CD4-positive, alpha-beta T cell treated with Interferon alpha-2 for 1 hour (primary cell): ENCODE measurements at regions not wholly inside any gene's neighbourhood (a gene's known extent, or its start where the extent isn't known, plus 50 kb on each side); places are given as distances from the start of the nearest gene placed in this dataset.

Source experiments
- DNase-seq, 2 donors: peaks; one replicate each; pipeline ENCODE4 v3.0.0-alpha.2; 2020 to 2022

GRCh38 chr3:71890356-71890931 is 105.5 kb upstream of the PROK2 start:
- DNase-seq = no peak

GRCh38 chr3:71887256-71887655 is 102.3 kb upstream of the PROK2 start:
- DNase-seq = no peak

GRCh38 chr3:71885006-71885405 is 100.1 kb upstream of the PROK2 start:
- no peak for DNase-seq

- no peak for DNase-seq
Observed at GRCh38 chr3:71881732-71882131, 96.8 kb upstream of the PROK2 start.

- no peak for DNase-seq
Observed at GRCh38 chr3:71881041-71881440, 96.1 kb upstream of the PROK2 start.

GRCh38 chr3:71879089-71879488 is 94.1 kb upstream of the PROK2 start:
- no peak for DNase-seq

- DNase-seq = no peak
Observed at GRCh38 chr3:71876135-71877105, 91.5 kb upstream of the PROK2 start.

- peak; percentile 77 for DNase-seq
Observed at GRCh38 chr3:71875461-71875947, 90.6 kb upstream of the PROK2 start.

GRCh38 chr3:71874618-71875017 is 89.7 kb upstream of the PROK2 start:
- no peak for DNase-seq

GRCh38 chr3:71873093-71873611 is 88.2 kb upstream of the PROK2 start:
- DNase-seq = no peak

- DNase-seq = no peak
Observed at GRCh38 chr3:71872256-71872655, 87.3 kb upstream of the PROK2 start.

GRCh38 chr3:71870966-71871512 is 86.1 kb upstream of the PROK2 start:
- DNase-seq = no peak

- DNase-seq = no peak
Observed at GRCh38 chr3:71868876-71869275, 83.9 kb upstream of the PROK2 start.

GRCh38 chr3:71865727-71866126 is 80.8 kb upstream of the PROK2 start:
- DNase-seq = no peak

- no peak for DNase-seq
Observed at GRCh38 chr3:71863563-71864190, 78.7 kb upstream of the PROK2 start.

- no peak for DNase-seq
Observed at GRCh38 chr3:71862371-71863140, 77.6 kb upstream of the PROK2 start.

GRCh38 chr3:71859123-71859519 is 74.2 kb upstream of the PROK2 start:
- peak; percentile 38 to 70 for DNase-seq

- no peak for DNase-seq
Observed at GRCh38 chr3:71858503-71859122, 73.7 kb upstream of the PROK2 start.

- no peak for DNase-seq
Observed at GRCh38 chr3:71857956-71858355, 73.0 kb upstream of the PROK2 start.

GRCh38 chr3:71854706-71855105 is 69.8 kb upstream of the PROK2 start:
- DNase-seq = no peak

GRCh38 chr3:71854096-71854495 is 69.1 kb upstream of the PROK2 start:
- DNase-seq = no peak

- DNase-seq = no peak
Observed at GRCh38 chr3:71851878-71852277, 66.9 kb upstream of the PROK2 start.
